ENCODE measurements at regions not wholly inside any gene's neighbourhood (a gene's known extent, or its start where the extent isn't known, plus 50 kb on each side); places are given as distances from the start of the nearest gene placed in this dataset.

DNA sequence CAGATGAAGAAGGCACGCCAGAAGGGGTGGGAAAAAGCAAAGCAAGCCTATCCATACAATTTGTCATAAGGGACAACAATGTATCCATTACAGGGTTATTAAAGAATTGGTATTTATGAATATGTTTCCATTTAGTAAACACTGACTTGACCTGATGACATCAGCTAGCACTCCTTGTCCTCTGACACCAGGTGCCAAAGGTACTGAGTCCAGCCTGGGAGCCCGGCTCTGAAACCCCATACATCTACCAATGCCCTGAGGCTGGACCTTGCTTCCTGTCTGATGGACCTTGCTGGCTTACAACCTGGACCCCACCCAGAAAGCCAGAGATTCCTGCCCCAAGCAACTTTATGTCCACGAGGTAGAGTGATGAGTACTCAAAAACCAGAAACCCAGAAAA, 263.0 kb upstream of the ATP11B start:
- in situ Hi-C loops (cut with MboI; ENCODE audit: low sequenced_read_pairs) = no loop called here

DNA sequence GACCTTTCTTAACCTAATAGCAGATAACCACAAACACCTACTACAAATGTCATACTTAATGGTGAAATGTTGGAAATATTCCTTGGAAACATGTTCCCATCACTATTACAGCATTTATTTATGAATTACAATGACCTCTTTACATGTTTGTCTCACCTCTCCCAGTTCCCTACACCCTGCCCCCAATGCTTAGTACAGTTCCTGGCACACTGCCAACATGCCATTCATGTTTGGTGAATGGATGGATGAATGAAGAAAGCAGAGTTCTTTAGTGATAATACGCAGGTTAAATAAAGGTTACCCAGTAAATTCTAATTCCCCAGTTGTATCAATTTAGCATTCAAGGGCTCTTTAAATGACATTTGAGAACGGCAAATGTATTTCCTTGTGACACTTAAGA, 259.9 kb upstream of the ATP11B start:
- in situ Hi-C loops (cut with MboI; ENCODE audit: low sequenced_read_pairs) = no loop called here

DNA sequence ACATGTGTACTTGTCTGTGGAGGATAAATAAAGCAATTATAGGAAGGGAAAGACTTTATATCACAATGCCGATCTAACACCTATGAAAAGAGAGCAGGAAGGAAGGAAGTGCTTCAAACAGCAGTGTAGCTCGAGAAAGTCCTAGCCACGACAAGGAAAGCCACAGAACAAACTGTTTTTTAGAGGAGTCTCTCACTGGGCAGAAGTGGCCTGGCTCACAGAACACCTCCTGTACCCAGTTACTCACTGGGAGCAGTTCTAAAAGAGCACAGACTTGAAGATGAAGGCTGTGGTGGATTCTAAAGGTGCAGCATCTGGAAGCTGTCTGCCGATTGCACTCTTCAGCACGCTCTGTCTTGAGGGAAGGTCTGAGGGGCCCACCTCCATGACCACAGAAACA, 248.8 kb upstream of the ATP11B start:
- in situ Hi-C loops (cut with MboI; ENCODE audit: low sequenced_read_pairs) = no loop called here

DNA sequence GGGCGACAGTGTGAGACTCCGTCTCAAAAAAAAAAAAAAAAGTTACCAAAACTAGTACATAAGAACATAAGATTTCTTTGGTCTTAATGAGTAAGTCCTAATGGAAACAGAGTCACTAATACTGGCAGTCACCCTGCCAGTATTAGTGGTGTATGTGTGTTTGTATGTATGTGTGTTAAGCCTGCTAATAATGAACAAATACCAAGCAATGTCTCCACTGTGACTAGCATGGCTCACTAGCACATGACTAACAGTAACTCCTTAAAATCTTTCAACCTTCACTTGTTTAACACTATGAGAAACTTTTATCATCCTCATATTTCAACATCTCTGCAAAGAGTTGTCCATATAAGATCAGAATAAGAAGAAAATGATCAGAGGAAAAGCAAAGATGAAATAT, 231.0 kb upstream of the ATP11B start:
- in situ Hi-C loops (cut with MboI; ENCODE audit: low sequenced_read_pairs) = no loop called here

DNA sequence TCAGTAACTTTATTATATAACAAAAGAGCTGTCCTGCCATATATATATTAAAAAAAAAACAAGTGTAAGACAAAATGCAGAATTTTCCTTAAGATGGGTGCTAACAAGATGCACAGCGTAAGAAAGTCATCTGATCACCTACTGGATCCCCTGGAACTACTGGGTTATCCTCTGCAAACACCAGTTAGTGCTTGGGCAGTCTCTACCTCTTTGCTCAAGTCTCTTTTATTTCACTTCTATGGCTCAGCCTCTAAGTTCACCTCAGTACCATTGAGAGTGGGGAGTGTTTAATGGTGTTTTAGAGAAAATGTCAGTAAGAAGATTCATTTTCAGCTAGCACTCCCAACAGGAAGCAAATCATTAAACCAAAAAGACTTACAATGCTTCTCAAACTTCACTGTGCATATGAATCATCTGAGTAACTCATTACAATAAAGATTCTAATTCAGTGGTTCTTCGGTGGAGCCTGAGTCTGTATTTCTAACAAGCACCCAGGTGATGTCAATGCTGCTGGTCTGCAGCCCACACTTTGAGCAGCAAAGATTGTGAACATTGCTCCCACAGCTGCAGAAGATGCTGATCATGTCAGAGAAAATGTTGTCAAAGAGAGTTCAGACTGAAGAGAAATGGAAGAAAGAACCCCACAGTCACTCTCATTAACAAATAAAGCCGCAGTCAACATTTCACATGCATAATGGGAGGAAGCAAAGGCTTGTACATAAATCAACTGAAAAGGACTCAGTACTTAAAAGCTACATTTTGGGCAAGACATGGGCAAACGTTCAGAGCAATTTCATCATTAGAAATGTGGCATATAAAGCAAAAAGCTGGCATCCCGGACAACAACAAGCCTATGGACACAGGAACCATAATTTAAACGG, 227.1 kb upstream of the ATP11B start:
- in situ Hi-C loops (cut with MboI; ENCODE audit: low sequenced_read_pairs) = no loop called here

DNA sequence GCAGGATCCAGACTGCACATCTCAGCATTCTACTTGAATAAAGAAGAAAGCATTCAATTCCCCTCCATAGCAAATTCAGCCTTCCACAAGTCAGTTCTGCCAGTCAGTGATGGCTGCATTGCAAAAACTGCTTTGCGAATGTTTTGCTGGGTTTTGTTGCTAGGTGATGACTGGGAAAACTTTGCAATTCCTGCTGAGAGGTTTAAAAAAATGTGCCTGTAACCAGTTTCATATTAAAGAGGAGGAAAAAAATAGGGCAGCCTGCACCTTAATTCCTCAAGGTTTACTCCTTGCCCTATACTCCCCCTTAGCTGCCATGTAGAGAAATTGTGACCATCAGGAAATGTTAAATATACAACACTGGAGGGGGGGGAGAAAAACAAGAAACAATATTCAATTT, 225.6 kb upstream of the ATP11B start:
- in situ Hi-C loops (cut with MboI; ENCODE audit: low sequenced_read_pairs) = no loop called here

DNA sequence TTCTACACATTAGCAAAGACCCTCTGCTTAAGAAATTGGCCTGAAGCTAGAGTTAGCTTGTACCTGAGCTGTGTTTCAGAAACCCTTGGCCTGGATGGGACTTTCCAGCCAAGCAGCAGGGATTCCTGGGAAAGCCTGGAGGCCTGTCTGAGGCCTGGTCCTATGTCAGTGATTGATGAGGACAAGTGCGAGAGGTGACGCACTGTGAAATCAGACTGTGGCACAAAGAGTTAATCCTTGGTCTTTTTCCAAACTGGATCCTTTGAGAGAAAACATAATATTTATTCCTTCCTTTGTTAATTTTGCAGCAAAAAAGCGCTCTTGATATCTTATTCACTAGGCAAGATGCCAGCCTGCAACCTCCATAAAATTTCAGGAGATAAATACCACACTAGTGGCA, 225.0 kb upstream of the ATP11B start:
- in situ Hi-C loops (cut with MboI; ENCODE audit: low sequenced_read_pairs) = no loop called here

DNA sequence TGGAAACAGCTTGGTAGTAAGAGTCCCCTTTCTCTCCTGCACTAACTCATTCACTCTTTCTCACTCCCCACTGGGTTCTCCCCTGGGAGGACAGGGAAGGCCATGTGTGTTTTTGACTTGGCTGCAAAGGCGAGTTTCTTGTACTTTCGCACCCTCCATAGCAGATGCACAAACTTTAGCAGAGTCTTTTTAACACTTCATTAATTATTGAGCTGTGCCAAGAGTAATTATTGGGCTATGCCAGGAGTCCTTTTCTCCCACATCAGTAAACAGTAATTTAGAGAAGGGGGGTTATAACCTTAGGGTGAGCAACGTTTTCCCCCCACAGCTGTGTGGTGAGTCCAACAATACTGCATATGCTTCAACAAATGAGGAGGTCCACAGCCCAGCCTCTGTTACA, 224.4 kb upstream of the ATP11B start:
- in situ Hi-C loops (cut with MboI; ENCODE audit: low sequenced_read_pairs) = no loop called here

DNA sequence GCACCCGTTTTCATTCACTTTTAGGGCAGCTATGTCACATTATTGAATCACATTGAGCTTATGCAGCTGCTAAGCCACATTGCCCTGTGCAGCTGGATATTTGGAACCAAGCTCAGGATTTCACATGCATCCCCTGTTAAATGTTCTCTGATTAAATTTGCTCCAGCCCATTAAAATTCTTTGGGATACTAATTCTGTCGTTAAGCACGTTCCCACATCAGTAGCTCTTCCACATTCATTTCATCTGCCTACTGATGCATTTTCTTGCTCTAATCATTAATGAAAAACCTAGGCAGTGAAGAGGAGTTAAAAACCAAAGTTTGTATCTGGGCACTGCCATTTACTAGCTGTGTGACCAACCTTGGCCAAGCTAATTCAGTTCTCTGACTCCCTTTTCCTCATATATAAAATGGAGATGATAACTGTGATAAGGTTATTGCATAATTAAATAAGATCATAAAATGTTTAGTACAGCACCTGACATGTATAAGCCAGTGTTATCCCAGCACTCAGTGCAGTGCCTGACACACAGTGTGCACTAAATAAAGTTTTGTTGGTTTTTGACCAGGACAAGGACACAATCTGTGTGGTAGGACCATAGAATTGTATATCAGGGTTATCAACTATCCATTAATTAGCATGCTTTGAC, 222.2 kb upstream of the ATP11B start:
- in situ Hi-C loops (cut with MboI; ENCODE audit: low sequenced_read_pairs) = no loop called here

DNA sequence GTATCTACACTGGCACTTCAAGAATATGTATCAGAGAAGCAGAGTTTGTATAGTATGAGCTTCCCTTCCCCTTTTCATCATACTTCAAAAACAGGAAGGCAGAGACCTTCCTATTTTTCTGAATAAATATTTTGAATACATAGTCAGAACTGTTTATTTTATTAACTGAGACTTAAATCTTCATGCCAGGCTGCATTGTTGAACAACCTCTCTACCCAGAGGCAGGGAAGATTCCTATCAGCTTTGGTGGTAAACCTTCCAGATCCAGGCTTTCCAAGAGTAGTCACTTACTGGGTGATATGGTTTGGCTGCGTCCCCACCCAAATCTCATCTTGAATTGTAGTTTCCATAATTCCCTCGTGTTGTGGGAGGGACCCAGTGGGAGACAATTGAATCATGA, 217.4 kb upstream of the ATP11B start:
- in situ Hi-C loops (cut with MboI; ENCODE audit: low sequenced_read_pairs) = no loop called here

DNA sequence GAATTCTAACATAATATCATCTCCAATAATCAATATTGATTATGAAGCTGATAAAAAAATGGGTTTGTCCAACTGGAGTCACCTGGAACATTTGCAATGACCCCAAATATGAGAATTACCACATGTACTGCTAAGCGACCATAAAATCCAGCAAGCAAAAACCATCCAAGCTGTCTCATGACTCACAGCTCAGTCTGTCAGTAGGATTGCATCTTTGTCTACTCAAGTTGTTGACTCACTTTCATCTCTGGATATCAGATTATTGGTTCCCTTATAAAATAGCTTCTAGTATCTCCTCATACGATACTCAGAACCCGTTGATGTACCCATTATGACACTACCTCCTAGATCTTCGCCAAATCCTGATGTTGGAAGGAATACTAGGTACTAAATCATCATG, 209.8 kb upstream of the ATP11B start:
- in situ Hi-C loops (cut with MboI; ENCODE audit: low sequenced_read_pairs) = no loop called here

DNA sequence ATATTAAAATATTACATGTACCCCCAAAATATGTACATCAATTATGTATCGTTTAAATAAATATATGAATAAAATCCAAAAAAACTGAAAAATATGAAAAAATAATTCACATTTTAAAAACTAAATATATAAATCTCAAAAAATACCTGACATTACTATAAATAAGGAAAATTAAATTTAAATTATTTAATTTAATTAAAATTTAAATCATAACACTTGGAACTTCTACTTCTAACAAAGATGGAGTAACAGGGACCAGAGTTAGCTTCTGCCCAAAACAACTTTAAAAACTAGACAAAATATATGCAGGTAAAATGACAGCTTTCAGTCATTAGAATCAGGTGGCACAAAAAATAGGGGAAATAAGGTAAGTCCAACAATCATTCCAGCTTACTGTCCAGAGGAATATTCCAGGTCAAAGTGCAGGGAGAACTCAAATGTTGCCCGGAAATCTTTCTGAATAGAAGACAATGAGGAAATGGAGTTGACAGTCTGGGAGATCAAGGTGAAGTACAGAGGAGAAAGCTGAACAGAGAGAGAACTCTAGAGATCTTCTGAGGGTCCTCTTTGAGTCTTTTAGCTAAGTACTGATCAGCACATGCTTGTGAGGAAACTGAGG, 207.7 kb upstream of the ATP11B start:
- in situ Hi-C loops (cut with MboI; ENCODE audit: low sequenced_read_pairs) = no loop called here

DNA sequence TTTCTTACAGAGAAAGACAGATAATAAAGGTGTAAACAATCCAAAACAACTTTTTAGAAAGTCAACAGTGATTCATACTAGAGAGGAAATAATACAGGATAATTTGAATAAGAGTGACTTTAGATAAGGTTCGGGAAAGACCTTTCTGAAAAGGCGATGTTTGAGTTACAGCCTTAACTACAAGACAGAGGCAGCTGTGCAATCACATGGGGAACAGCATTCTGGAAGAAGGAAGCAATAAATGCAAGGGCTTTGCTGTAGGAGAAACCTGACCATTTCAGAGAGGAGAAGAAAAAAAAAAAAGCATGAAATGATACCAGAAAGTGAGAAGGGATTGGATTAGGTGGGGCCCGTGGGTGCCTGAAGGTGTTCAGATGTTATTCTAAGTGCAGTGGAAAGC, 200.6 kb upstream of the ATP11B start:
- in situ Hi-C loops (cut with MboI; ENCODE audit: low sequenced_read_pairs) = no loop called here

DNA sequence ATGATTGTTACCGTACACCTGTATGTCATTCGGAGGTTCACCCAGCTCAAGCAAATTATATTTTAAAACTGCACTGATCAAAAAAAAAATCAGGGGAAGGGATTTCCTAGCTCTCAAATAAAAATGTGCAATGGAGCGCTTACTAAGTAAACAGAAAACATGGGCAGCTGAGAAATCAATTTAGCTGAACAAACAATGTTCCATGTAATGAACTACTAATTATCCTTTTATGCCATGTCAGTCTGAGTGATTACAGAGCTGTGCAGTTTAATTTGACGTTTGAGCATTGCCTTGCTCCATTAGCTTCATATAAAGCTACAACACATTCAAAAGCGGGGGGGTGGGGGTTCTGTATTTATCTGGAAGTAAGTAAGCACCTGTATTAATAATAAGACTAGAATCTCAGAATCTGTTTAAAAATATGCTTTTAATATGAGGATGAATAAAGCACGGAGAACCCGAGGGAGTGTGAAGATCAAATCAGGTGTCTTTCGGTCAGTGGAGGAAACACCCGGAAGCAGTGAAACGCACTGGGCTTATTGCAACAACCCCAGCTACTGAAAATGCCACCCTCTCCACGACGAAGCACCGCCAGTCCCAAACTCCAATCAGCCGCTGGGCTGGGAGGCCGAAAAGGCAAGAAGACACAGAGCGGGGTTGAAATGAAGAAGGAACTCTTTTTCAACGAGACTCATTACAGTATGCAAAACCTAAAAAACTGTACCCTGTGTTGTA, 196.5 kb upstream of the ATP11B start:
- in situ Hi-C loops (cut with MboI; ENCODE audit: low sequenced_read_pairs) = no loop called here

DNA sequence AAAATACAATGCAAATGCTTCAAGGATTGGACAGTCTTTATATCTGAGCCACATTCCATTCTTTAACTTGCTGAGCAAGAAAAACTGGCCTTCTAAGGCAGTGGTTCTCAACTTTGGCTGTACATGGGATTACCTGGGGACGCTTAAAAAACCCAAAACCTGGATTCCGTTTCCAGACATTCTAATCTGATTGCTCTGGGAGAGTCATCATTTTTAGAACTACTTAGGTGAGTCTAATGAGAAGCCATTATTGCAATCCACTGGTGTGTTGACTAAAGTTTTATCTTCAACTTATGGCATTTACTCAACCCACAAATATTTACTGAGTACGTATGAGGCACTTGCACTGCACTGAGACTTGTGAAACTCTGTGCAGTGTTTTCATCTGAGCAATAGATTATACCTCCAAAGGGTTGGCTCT, 195.7 kb upstream of the ATP11B start:
- in situ Hi-C loops (cut with MboI; ENCODE audit: low sequenced_read_pairs) = no loop called here

DNA sequence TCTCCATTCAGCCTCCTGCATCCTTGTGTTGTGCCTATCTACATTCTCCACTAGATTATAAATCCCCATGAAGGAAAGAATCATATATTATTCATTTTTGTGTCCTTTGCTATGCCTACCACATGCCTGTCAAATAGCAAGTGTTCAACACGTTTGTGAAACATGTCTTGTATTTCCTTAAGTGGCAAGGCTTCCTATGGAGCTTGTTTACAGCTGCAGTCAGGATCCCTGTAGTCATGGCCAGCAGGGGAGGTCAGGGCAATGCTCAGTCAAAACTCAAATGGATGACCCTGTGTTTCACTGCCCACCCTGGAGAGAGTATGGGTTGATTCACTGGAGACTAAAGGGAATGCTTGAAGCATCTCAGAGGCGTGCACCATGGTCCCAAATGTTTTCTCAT, 191.7 kb upstream of the ATP11B start:
- in situ Hi-C loops (cut with MboI; ENCODE audit: low sequenced_read_pairs) = no loop called here

DNA sequence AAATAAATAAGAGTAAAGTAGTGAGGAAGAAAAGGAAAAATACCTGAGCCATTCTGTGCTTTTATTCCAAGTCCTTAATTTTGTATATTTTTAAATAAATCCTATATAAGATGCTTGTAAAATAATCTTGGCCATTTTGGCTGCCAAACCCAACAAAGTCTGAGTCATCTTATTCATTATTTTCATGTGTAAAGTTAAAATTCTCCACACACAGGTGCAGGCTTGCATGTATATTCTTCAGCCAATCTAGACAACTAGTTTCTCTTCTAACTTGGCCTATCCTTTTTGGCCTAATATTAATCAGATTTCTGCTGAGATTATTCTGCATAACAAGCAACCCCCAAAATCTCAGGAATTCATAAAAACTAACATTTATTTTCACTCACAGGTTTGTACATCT, 189.8 kb upstream of the ATP11B start:
- in situ Hi-C loops (cut with MboI; ENCODE audit: low sequenced_read_pairs) = no loop called here

DNA sequence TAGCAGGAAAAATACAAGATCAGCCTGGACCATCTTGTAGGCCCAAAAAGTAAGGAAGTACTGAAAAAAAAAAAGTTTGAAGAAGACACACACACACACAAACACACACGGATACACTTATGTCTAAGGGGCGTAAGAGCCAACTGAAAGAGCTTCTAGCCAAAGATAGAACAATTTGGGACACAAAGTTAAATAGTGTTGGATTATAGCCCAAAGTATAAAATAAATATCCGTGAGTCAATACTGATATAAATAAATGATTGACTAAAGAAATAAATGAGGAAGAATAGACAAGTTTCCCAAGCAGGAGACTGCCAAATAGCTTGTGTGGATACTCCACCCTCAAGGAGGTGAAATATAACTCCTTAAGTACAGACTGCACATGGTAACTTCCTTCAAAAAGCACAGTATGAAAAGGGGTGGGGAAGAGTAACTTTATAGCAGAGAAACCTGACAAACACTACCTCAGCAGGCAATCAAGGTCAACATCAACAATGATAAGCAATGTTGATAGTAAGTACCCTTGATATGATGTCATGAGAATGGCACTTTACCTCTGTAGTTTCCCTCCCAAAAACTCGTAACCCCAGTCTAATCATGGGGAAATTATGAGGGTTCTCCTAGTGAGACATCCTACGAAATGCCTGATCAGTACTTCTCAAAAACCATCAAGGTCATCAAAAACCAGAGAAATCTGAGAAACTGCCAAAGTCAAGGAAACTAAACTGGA, 187.3 kb upstream of the ATP11B start:
- in situ Hi-C loops (cut with MboI; ENCODE audit: low sequenced_read_pairs) = no loop called here

DNA sequence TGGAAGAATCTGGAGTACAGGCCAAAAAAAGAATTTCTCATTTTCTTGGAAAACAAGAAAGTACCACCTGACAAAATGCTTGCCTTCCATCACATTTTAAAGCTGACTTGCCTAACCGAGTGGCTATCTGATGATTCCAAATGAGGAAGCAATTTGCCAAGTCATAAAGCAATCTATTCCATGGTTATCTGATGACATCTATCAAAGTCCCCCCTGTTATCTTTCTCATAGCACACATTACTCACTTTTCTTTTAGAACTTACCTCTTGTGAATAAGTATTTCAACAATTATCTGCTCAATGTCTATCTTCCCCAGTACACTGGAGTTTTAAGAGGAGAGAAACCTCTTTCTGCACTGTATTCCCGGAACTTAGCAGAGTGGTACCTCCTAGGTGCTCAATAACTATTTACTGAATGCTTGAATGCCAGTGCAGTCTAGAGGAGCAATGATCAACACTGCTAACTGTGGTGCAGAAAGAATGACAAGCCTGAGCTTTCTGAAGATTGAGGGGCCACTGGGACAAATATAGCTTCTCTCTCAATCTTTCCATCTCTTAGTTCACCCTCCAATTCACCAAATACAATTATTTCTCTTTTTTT, 186.3 kb upstream of the ATP11B start:
- in situ Hi-C loops (cut with MboI; ENCODE audit: low sequenced_read_pairs) = no loop called here

DNA sequence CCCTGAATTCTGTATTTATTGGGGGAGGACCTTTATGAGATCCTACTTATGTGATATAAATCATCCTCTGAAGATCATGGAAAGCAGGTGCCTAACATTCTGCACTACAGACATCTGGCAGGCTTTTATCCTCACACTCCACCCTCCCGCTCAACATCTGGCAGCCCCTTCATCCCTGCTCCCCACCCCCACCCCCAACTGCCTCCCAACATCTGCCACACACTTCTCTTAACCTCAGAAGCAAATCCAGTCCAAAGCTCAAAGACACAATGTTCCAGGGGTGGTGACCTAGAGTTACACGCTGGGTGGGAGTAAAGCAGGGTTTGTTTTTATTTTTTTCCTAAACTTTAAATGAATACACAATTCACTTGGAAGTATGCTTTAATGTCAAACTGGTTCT, 184.5 kb upstream of the ATP11B start:
- in situ Hi-C loops (cut with MboI; ENCODE audit: low sequenced_read_pairs) = no loop called here

All from HL-60/S4 treated with phorbol 12-myristate 13-acetate at 8.2 ng/mL for 4 days and 3 days (cell line).